Thyroid gland (tissue), 4 donors: ENCODE measurements at regions not wholly inside any gene's neighbourhood (a gene's known extent, or its start where the extent isn't known, plus 50 kb on each side); places are given as distances from the start of the nearest gene placed in this dataset.

ENCODE experiments used
- CTCF ChIP-seq, 6 experiments: fragments of 200-600 bp in 3 of 6; fragments of 450-650 bp in 3 of 6; sonication (generic) in 3 of 6; IDR thresholded peaks; one replicate each; pipeline ENCODE4 v1.5.1; 2016 to 2019; ENCODE audit warnings: antibody characterized with exemption in 6 of 6, mild to moderate bottlenecking in 2 of 6, inconsistent platforms in 1 of 6, moderate library complexity in 1 of 6
- POLR2A ChIP-seq, 2 donors: fragments of 450-650 bp; IDR thresholded peaks; one replicate each; pipeline ENCODE4 v1.6.1; 2017; ENCODE audit warnings: antibody characterized with exemption in 2 of 2, mild to moderate bottlenecking in 2 of 2, moderate library complexity in 1 of 2

- TF ChIP-seq CTCF (IDR thresholded peaks at IDR 0.05) = no peak
- TF ChIP-seq POLR2A (IDR thresholded peaks at IDR 0.05) = peak in 1 of 2 donors; percentile 68
Measured at GRCh38 chr12:107435072-107435471, 250.5 kb upstream of the PWP1 start.
